Bronchial epithelial cell (primary cell): ENCODE measurements at regions not wholly inside any gene's neighbourhood (a gene's known extent, or its start where the extent isn't known, plus 50 kb on each side); places are given as distances from the start of the nearest gene placed in this dataset.

Experiments used
- DNase-seq: peaks from one replicate; pipeline ENCODE4 v3.0.0-alpha.2; 2010; ENCODE audit warnings: low read depth
- FAIRE-seq: peaks from 2 replicates; lab custom pipeline; 2011; peaks lifted over from hg19 to GRCh38; lab: Jason Lieb, UNC
- H3K27me3 ChIP-seq: 2 replicates; pipeline ENCODE4 v1.5.1; 2011; ENCODE audit warnings: low read length; ENCODE audit not compliant: control insufficient read depth, insufficient read depth
- H3K36me3 ChIP-seq: 2 replicates; pipeline ENCODE4 v1.5.1; 2011; ENCODE audit warnings: low read length; ENCODE audit not compliant: control insufficient read depth, insufficient read depth
- H3K4me3 ChIP-seq: 2 replicates; pipeline ENCODE4 v1.5.1; 2011; ENCODE audit warnings: mild to moderate bottlenecking, low read depth, low read length, control low read depth
- TF ChIP-seq, protein P1 (sequence below): IDR thresholded peaks from 2 replicates; pipeline ENCODE4 v1.5.1; 2011; ENCODE audit warnings: mild to moderate bottlenecking, moderate library complexity, low read length, control low read depth, inconsistent platforms; ENCODE audit not compliant: insufficient read depth, severe bottlenecking

GRCh38 chr3:75059120-75059519 is 444.7 kb upstream of the CNTN3 start:
- FAIRE-seq (no peak), DNase-seq (peak; percentile 7)
- Histone ChIP-seq H3K36me3 (no peaks in the 10 kb centered on the region), H3K4me3 (no peak overlapping the region), H3K27me3 (no peaks in the 10 kb centered on the region)
- TF ChIP-seq, protein P1, sequence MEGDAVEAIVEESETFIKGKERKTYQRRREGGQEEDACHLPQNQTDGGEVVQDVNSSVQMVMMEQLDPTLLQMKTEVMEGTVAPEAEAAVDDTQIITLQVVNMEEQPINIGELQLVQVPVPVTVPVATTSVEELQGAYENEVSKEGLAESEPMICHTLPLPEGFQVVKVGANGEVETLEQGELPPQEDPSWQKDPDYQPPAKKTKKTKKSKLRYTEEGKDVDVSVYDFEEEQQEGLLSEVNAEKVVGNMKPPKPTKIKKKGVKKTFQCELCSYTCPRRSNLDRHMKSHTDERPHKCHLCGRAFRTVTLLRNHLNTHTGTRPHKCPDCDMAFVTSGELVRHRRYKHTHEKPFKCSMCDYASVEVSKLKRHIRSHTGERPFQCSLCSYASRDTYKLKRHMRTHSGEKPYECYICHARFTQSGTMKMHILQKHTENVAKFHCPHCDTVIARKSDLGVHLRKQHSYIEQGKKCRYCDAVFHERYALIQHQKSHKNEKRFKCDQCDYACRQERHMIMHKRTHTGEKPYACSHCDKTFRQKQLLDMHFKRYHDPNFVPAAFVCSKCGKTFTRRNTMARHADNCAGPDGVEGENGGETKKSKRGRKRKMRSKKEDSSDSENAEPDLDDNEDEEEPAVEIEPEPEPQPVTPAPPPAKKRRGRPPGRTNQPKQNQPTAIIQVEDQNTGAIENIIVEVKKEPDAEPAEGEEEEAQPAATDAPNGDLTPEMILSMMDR: no peak

GRCh38 chr3:75061806-75062205 is 447.3 kb upstream of the CNTN3 start:
- no peak overlapping the region for H3K4me3 ChIP-seq
- FAIRE-seq (no peak), DNase-seq (no peak)
- H3K27me3 ChIP-seq: no peaks in the 10 kb centered on the region
- TF ChIP-seq, protein P1: no peak
- no peaks in the 10 kb centered on the region for H3K36me3 ChIP-seq

DNA sequence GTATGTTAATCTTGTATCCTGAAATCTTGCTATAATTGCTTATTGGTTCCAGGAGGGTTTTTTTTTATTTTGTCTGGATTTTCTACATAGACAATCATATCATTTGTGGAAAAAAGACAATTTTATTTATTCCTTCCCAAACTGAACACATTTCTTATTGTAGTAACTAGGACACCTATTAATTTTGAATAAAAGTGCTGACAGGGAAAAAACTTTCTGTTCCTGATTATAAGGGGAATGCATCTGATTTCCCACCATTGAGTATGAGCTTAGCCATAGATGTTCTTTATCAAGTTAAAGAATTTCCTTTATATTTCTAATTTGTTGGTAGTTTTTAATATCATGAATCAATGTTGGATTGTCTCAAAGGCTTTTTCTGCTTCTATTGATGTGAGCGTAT is 460.7 kb upstream of the CNTN3 start:
- DNase-seq (no peak), FAIRE-seq (no peak)
- Histone ChIP-seq H3K36me3 (no peaks in the 10 kb centered on the region), H3K4me3 (no peak overlapping the region), H3K27me3 (no peaks in the 10 kb centered on the region)
- TF ChIP-seq, protein P1: no peak

DNA sequence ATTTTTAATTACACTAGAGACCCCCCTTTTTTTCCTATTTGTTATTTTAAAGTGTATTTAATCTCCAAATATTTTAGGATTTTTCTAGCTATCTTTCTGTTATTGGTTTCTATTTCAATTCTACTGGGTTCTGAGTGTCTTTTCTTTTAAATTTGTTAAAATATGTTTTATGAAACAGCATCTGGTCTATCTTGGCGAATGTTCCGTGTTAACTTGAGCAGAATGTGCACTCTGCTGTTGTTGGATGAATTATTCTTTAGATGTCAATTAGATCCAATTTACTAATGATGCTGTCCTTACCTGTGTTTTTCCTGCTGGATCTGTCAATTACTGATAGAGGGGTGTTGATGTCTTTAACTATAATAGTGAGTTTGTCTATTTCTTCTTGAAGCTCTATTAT is 462.0 kb upstream of the CNTN3 start:
- Histone ChIP-seq H3K27me3 (no peaks in the 10 kb centered on the region), H3K36me3 (no peaks in the 10 kb centered on the region), H3K4me3 (no peak overlapping the region)
- DNase-seq: no peak
- TF ChIP-seq, protein P1: no peak
- FAIRE-seq: no peak

DNA sequence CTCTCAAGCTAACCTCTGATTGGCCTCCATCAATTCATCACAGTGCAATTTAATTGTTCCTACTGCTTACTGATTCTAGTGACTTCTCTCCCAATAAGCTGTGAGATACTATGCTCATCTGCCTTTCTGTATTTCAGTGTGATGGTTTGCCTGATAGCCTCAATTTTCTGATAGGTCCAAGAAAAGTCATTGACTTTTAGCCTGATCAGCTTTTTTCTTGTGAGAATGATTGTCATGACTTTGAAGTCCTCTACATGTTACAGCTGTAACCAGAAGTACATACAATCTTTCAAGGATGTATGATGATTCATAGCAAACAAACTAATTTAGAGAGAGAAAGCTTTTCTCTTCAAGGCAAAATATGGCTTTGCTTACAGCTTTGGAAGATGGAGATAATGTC is 463.8 kb upstream of the CNTN3 start:
- no peak overlapping the region for H3K4me3 ChIP-seq
- TF ChIP-seq, protein P1: no peak
- no peaks in the 10 kb centered on the region for H3K36me3 ChIP-seq
- DNase-seq: peak; percentile 8
- no peak for FAIRE-seq
- H3K27me3 ChIP-seq: no peaks in the 10 kb centered on the region

DNA sequence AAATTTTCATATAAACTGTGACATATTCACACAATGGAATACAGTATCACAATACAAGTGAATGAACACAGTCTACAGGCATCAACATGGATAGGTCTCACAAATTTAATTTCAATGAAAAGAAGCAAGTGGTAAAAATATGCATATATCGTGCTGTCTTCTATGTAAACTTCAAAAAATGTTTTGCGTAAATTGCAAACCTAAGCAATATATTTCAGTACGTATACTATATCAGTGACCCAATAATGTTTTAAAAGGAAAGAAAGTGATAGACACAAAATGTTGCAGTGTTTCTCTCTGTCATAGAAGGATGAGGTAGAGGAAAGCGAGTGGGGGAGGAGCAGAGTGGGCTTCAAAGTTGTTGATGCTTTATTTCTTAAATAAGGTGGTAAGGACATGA is 468.4 kb upstream of the CNTN3 start:
- no peak for FAIRE-seq
- Histone ChIP-seq H3K27me3 (no peaks in the 10 kb centered on the region), H3K4me3 (no peak overlapping the region), H3K36me3 (no peaks in the 10 kb centered on the region)
- no peak for DNase-seq
- TF ChIP-seq, protein P1: no peak
